Heart right ventricle (tissue), 16 donors: ENCODE measurements at regions not wholly inside any gene's neighbourhood (a gene's known extent, or its start where the extent isn't known, plus 50 kb on each side); places are given as distances from the start of the nearest gene placed in this dataset.

Source experiments
- ATAC-seq, 8 donors: fragments of 200-7000 bp; cut with Tn5 transposase; one replicate each; pipeline ENCODE4 v1.9.1; 2020; ENCODE audit warnings: mild to moderate bottlenecking in 8 of 8, moderate library complexity in 8 of 8, moderate number of reproducible peaks in 1 of 8
- DNase-seq, 2 donors: peaks; one replicate each; pipeline ENCODE4 v3.0.0-alpha.2; 2020
- H3K27ac ChIP-seq, 10 donors: fragments of 200-600 bp; sonication (generic) in 2 of 10; one replicate each; pipeline versions ENCODE4 v1.5.0 to v1.8.0; 2020 to 2022; ENCODE audit warnings: mild to moderate bottlenecking in 3 of 10
- H3K27me3 ChIP-seq, 7 donors: fragments of 200-600 bp; one replicate each; pipeline ENCODE4 v1.8.0; 2021 to 2022; ENCODE audit warnings: mild to moderate bottlenecking in 2 of 7
- H3K36me3 ChIP-seq, 9 donors: fragments of 200-600 bp; sonication (generic) in 1 of 9; one replicate each; pipeline versions ENCODE4 v1.5.0 to v1.8.0; 2020 to 2022; ENCODE audit warnings: mild to moderate bottlenecking in 2 of 9
- H3K4me1 ChIP-seq, 9 donors: fragments of 200-600 bp; sonication (generic) in 1 of 9; one replicate each; pipeline versions ENCODE4 v1.5.0 to v1.8.0; 2020 to 2022; ENCODE audit warnings: mild to moderate bottlenecking in 4 of 9
- H3K4me3 ChIP-seq, 10 donors: fragments of 200-600 bp; sonication (generic) in 2 of 10; one replicate each; pipeline versions ENCODE4 v1.5.0 to v1.8.0; 2020 to 2022; ENCODE audit warnings: mild to moderate bottlenecking in 7 of 10, moderate library complexity in 2 of 10
- H3K9me3 ChIP-seq, 11 donors: fragments of 200-600 bp in 10 of 11; sonication (generic) in 2 of 11; one replicate each; pipeline versions ENCODE4 v1.5.0 to v1.8.0; 2013 to 2022; ENCODE audit warnings: mild to moderate bottlenecking in 2 of 11, control low read depth in 1 of 11, moderate library complexity in 1 of 11
- WGBS, 2 donors: extraction: QIAGEN DNeasy Blood & Tissue Kit; methylation state at CpG; one replicate each; pipeline ENCODE4 v1.1.7; 2013; ENCODE audit warnings: inconsistent platforms in 1 of 2; 5-methylcytosine and 5-hydroxymethylcytosine counted together
- intact Hi-C, 10 donors: fragments of 100-400 bp; cut with DNase I; formaldehyde crosslinking; loops; one replicate each; pipeline versions ENCODE4 v1.11.1 to v1.14.2; 2022
- TF ChIP-seq, protein P1 (sequence below), 9 donors: fragments of 200-600 bp; sonication (generic) in 2 of 9; IDR thresholded peaks; one replicate each; pipeline versions ENCODE4 v1.5.0 to v1.8.0; 2021 to 2022; ENCODE audit warnings: antibody characterized with exemption in 9 of 9, mild to moderate bottlenecking in 5 of 9, moderate library complexity in 1 of 9
- donor health status: Arrhythmogenic right ventricular cardiomyopathy.
- donor health status: ischemic (EF 13 %, LVEDD 7.1; RV severe dilation, severe dysfunction).
- donor health status: healthy with polysubstance abuse.
- donor health status: DM: no; HTN: yes; CAD: no.
- donor health status: DM: no; HTN: no; CAD: no.
- donor health status: ischemic (EF 25% LVEDD 6.9; RV normal size, moderate dysfunction).
- donor health status: ischemic (EF 25% LVEDD 5.7; RV mildly dilated, moderate dysfunction).
- donor health status: healthy.
- donor health status: DM: yes; HTN: yes; CAD: no.
- donor health status: Ischemic cardiomyopathy.
- donor health status: ischemic (EF 35%, LVEDD 5.7; RV mildly dilated, moderate dysfunction).
- donor health status: nonischemic (EF 11% LVEDD 7.7; RV severe dilation, severe dysfunction).
- donor health status: DM: yes; HTN: yes; CAD: no.
- donor health status: PGD.
- donor health status: ischemic (EF 29% LVEDD 5.4; RV normal size, mild dysfunction).
- donor health status: nonischemic (EF 23%, LVEDD 6.1; RV moderate dilation, normal function).

- ATAC-seq: no peak
- TF ChIP-seq, protein P1, sequence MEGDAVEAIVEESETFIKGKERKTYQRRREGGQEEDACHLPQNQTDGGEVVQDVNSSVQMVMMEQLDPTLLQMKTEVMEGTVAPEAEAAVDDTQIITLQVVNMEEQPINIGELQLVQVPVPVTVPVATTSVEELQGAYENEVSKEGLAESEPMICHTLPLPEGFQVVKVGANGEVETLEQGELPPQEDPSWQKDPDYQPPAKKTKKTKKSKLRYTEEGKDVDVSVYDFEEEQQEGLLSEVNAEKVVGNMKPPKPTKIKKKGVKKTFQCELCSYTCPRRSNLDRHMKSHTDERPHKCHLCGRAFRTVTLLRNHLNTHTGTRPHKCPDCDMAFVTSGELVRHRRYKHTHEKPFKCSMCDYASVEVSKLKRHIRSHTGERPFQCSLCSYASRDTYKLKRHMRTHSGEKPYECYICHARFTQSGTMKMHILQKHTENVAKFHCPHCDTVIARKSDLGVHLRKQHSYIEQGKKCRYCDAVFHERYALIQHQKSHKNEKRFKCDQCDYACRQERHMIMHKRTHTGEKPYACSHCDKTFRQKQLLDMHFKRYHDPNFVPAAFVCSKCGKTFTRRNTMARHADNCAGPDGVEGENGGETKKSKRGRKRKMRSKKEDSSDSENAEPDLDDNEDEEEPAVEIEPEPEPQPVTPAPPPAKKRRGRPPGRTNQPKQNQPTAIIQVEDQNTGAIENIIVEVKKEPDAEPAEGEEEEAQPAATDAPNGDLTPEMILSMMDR (IDR thresholded peaks at IDR 0.05): no peak
- intact Hi-C loops: no loop called here
Observed at GRCh38 chr6:91013511-91013910, 426.6 kb upstream of the MAP3K7 start.

DNA sequence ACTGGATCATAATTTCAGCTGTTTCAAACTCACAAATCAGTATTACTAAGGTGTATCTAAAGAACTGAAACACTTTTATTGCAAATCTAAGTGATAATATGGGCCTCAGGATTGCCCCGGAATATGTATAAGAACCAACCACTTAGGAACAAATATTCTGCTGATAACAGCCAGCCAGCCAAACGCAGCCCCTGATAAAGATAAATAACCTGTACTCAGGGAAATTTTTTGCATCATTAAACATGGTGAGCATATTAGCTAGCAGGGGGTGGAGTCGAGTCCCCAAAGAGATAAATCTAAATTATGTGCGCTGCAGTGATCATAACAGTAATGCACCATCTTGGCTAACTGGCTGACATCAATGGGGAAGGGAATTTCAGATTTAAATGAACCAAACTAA is 410.2 kb upstream of the MAP3K7 start:
- H3K4me1 ChIP-seq: no peaks in the 10 kb centered on the region
- ATAC-seq: no peak
- no peak for DNase-seq
- no peaks in the 10 kb centered on the region for H3K36me3 ChIP-seq
- no peak overlapping the region for H3K4me3 ChIP-seq
- TF ChIP-seq, protein P1 (IDR thresholded peaks at IDR 0.05): no peak
- intact Hi-C loops: no loop called here
- no peaks in the 10 kb centered on the region for H3K9me3 ChIP-seq
- H3K27ac ChIP-seq: no peak overlapping the region
- H3K27me3 ChIP-seq: no peaks in the 10 kb centered on the region
- 58 to 67% methylated on average over 4 of the region's 4 CpGs for WGBS, 2 donors

More at GRCh38 chr6:91013511-91013910, 426.6 kb upstream of the MAP3K7 start:
- no peak overlapping the region for H3K27ac ChIP-seq
- no peaks in the 10 kb centered on the region for H3K9me3 ChIP-seq
- H3K4me1 ChIP-seq: no peaks in the 10 kb centered on the region
- no peaks in the 10 kb centered on the region for H3K27me3 ChIP-seq
- DNase-seq: no peak
- no peaks in the 10 kb centered on the region for H3K36me3 ChIP-seq
- H3K4me3 ChIP-seq: no peak overlapping the region

- no peaks in the 10 kb centered on the region for H3K36me3 ChIP-seq
- no peaks in the 10 kb centered on the region for H3K4me1 ChIP-seq
- no peak for DNase-seq
- H3K4me3 ChIP-seq: no peak overlapping the region
- intact Hi-C loops: no loop called here
- no peaks in the 10 kb centered on the region for H3K27me3 ChIP-seq
- no peak overlapping the region for H3K27ac ChIP-seq
- no peak for ATAC-seq
- TF ChIP-seq, protein P1 (IDR thresholded peaks at IDR 0.05): no peak
- no peaks in the 10 kb centered on the region for H3K9me3 ChIP-seq
- WGBS, 2 donors: 74 to 86% methylated on average over 3 of the region's 3 CpGs
Observed at GRCh38 chr6:90993770-90994169, 406.9 kb upstream of the MAP3K7 start.

DNA sequence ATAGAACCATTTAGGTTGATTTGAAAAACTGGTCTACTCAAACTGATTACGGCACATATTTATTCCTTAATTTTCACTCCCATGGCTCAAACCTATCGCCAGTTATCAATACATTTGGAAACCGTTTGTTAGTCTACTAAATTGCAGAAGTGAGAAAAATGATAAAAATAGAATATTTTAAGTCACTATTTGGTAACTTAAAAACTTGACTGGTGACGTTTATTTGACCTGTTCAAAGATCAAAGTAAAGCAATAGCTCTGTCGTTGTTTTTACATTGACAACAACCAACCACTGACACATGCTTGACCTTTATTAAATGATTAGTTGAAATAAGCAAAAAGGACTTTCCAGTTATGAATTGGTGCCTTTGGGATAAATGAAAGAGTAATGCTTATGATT is 402.9 kb upstream of the MAP3K7 start:
- no peaks in the 10 kb centered on the region for H3K36me3 ChIP-seq
- TF ChIP-seq, protein P1 (IDR thresholded peaks at IDR 0.05): no peak
- 83 to 87% methylated on average over 5 of the region's 5 CpGs for WGBS, 2 donors
- DNase-seq: no peak
- no peak for ATAC-seq
- intact Hi-C loops: no loop called here
- no peaks in the 10 kb centered on the region for H3K27me3 ChIP-seq
- H3K4me3 ChIP-seq: no peak overlapping the region
- no peaks in the 10 kb centered on the region for H3K4me1 ChIP-seq
- no peak overlapping the region for H3K27ac ChIP-seq
- no peaks in the 10 kb centered on the region for H3K9me3 ChIP-seq

- Histone ChIP-seq H3K9me3 (no peaks in the 10 kb centered on the region), H3K4me3 (no peak overlapping the region), H3K27me3 (no peaks in the 10 kb centered on the region), H3K36me3 (no peaks in the 10 kb centered on the region), H3K4me1 (no peaks in the 10 kb centered on the region), H3K27ac (no peak overlapping the region)
- WGBS, 2 donors: 53 to 59% methylated on average over 3 of the region's 3 CpGs
- DNase-seq (no peak), ATAC-seq (no peak)
- TF ChIP-seq, protein P1 (IDR thresholded peaks at IDR 0.05): no peak
- intact Hi-C loops: no loop called here
Observed at GRCh38 chr6:90984066-90984465, 397.2 kb upstream of the MAP3K7 start.
